ENCODE measurements at regions not wholly inside any gene's neighbourhood (a gene's known extent, or its start where the extent isn't known, plus 50 kb on each side); places are given as distances from the start of the nearest gene placed in this dataset.
"Not testable (repeated sequence)": the region's sequence is repeated elsewhere in the genome, so short reads cannot be mapped to it uniquely, and the experiment has no call there.

DNA sequence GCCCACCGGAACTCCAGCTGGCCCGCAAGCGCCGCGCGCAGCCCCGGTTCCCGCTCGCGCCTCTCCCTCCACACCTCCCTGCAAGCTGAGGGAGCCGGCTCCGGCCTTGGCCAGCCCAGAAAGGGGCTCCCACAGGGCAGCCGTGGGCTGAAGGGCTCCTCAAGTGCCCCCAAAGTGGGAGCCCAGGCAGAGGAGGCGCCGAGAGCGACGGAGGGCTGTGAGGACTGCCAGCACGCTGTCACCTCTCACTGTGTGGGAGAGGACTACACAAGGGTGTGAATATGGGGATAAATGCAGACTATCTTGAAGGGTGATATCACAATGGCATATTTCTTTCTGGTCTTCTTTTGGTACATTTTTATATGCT lies 158.3 kb upstream of the PPP1R3A start:
- not testable (repeated sequence) for TF ChIP-seq POLR2AphosphoS5, POLR2A (IDR thresholded peaks at IDR 0.05; ENCODE audit: low read depth, low read length)
